HG03442 (cell line): ENCODE measurements at regions not wholly inside any gene's neighbourhood (a gene's known extent, or its start where the extent isn't known, plus 50 kb on each side); places are given as distances from the start of the nearest gene placed in this dataset.

Experiments
- ATAC-seq: cut with Tn5 transposase; IDR thresholded peaks from one replicate; pipeline ENCODE4 v1.9.1; 2021; ENCODE audit warnings: mild to moderate bottlenecking, moderate library complexity; ENCODE audit not compliant: unreplicated experiment

DNA sequence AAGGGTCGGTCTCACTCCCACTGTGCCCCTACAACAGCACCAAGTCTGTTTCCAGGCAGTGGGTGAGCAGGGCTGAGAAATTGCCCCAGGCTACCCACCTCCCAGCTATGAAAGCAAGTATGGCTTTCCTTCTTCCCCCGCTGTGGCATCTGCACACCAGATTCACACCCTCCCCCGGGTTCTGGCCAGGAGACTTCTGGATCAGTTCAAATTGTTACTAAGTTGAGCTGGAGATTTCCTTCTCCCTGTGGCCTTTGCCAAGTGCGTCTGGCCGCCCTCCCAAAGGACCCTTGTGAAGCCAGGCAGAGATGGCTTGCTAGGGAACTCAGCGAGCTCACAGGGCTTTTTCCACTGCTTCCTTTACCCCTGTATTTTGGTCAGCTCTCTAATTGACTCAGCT lies 555.4 kb downstream of the SH2D4B start:
- ATAC-seq: no peak

DNA sequence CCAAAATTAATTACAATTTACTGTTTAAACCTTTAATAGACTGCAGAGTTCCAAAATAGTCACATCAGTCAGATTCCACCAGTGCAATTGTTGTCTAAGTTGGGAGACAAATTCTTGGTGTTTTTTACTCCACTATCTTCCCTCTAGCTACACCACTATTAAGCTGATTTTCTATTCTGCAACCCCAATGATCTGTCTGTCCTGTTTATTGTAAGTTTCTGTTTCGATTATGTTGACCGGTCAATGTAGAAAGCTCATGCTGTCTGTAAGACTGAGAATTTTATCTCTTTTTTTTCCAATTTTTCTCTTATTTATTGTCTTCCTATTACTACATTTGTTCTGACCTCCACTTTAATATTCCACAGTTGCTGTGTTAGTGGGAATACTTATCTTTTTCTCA lies 557.5 kb downstream of the SH2D4B start:
- ATAC-seq: no peak

DNA sequence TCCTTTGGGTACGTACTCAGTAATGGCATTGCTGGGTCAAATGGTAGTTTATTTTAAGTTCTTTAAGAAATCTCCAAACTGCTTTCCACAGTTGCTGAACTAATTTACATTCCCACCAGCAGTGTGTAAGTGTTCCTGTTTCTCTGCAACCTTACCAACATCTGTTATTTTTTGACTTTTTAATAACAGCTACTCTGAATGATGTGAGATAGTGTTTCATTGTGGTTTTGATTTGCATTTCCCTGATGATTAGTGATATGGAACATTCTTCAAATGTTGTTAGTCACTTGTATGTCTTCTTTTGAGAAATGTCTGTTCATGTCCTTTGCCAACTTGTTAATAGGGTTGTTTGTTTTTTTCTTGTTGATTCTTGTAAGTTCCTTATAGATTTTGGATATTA lies 558.9 kb downstream of the SH2D4B start:
- no peak for ATAC-seq

DNA sequence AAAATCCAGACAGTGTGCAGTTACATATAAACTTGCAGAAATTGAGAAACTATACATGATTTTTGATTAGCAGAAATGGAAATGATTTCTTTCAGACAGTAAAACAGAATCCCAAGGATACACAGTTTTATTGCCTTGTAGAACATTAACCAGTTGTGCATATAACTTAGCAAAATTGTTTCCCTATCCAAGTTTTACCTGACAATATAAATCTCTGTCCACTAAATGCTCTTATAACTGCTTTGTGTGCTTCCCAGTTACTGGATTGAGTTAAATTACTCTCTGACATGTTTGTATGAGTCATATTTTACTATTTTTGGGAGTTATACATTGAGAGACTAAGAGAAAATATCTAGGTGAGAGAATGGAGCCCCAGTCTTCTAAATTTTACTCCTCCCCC lies 563.4 kb downstream of the SH2D4B start:
- ATAC-seq: no peak

DNA sequence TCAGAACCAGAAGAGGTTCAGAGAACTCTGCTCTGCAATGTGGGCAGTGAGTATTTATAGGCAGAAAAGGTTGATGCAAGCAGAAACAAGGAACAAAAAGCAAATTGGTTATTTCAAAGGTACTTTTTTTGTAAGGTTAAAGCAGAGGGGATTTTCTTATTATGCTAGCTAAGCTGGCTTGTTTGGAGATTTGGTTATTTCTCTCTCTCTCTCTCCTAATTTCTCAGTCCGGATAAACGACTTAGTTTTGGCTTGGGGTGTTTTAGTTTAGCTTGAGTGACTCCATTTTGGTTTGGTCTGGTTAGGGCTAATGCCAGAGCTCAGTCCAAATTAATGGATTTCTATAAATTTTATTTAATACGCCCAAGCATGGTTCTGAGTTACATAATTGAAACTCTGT lies 566.8 kb downstream of the SH2D4B start:
- no peak for ATAC-seq

DNA sequence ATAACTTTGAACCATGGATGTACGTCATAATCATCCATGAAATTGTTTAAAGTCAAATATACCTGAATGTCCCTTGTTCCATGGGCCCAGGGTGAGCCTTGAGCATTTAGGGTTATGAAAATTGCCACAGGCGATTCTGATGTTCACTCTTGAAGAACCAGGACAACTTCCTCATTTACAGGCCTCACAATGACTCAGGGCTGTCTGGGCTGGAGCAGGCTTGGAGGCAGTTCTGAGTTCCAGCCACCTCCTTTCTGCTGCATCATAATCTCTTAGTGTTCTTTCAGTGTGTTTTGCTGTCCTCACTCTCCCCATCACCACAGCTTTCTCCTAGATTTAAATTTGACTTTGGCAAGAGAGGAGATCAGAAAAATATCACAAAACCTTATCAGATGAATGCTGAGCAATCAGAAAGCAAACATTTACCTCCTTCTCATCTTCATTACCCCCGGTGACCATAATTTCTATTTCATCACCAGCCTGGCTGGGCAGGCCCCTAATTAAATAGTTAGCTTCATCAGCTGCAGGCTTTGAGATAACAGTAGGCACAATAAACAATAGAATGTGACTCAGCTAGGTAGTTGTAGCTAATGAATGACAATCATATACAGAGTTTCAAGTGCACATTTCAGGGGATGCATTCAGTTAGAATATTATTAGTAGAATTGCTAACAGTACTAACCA lies 571.0 kb downstream of the SH2D4B start:
- ATAC-seq: peak; percentile 86

DNA sequence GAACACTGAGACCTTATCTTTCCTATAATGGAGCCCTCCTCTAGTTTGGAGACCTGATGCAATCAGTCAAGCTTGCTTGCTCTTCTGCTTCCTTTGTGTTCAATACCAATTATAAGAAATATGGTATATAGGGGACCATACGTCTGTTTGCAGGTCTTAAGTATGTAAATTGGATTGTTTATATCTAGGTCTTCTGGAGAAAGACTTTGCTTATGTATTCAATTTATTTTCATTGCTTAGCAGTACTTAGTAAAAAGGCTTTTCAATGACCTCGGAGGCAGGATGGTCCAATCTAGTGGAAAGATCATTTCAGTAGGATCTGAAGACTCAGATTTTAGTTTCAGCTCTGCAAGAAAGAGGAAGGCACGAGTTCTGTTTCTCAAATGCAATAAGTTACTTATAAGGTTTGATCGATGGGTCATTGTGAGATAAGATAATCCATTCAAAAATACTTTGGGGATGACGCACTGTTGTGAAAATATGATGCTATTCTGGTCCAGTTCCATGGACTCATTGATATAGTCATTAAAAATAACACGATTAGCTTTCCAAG lies 571.6 kb downstream of the SH2D4B start:
- no peak for ATAC-seq

DNA sequence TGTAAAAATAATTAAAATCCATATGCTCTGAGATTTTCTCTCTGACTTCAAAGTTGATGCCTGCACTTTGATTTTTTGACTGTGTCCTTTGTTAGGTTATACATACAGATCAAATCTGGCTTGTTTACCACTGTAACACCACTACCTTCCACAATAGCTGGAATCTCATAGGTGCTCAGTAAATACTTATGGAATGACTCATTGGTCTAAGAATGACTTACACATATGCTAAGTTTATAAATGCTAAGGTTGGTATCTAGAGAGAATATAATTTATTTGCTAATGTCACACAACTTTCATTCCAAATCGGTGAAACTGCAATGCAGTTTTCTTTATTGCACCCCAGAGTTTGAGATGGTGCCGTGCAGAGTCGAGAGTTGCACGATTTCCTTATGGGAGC lies 578.5 kb downstream of the SH2D4B start:
- ATAC-seq: peak; percentile 45

DNA sequence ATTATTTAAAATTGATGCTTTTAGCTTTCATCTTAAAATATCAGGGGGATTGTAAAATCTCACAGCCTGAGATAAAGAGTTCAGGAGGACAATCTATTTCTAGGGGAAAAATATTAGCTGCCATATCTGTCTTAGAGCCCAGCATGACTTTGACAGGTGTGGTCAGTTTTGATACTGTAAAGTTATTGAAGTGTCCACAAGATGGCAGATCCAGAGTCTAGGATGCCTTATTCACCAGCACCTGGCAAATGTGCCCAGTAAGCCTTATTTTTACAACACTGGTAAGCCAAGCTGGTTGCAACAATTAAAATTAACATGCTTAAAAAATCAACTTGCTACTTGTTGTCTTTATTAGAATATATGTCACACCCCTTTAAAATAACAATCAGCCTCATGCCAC lies 579.3 kb downstream of the SH2D4B start:
- no peak for ATAC-seq

DNA sequence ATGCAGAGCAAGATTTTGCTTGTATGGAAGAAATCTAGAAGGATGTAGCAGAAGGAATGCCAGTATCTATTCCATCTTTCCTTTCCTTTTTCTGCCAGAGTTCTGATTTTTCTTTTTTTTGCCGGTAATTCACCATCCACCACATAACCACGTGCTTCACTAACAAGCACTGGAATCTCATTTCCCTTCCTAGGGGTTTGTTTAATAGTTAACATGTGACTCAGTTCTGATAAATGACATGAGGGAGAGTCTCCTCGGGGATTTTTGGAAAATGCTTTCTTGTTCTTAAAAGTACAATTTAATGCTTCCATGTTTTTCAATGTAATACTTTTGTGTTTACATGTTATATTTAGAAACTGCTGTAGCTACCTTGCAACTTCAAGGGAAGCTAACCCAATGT lies 590.2 kb downstream of the SH2D4B start:
- ATAC-seq: no peak

DNA sequence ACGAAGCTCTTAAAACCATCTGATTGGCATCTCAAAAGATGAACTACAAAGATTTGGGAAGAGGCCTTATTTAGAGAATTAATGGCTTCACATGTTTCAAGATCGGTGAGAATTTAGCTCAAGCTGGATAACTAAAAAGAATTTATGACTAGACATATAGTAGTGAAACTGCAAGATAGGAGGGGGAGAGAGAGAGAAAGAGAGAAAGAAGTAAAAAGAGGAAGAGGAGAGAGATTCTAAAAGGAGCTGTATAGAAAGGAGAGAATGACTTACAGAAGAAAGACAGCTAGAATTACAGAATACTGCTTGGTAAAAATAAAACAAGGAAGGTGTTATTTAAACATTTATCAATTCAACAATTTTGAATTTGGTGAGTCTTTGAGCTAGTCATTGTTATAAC lies 592.3 kb downstream of the SH2D4B start:
- ATAC-seq: no peak

DNA sequence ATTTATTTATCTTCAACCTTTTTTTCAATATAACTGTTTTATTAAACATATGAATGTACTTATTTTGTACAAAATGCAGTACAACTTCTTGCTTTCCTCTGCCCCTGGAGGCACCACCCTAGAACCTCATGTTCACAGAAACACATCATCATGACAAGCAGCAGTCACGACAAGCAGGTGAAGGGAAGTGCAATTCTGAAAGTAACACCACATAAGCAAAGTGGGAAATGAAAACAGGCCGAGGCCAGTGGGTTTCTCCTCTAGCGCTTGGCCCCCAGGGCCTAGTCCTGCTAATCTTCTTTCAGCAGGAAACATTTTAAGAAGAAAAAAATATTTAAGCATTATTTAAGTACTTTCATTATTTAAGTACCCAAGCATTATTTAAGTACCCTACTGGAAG lies 598.1 kb downstream of the SH2D4B start:
- ATAC-seq: peak; percentile 90

DNA sequence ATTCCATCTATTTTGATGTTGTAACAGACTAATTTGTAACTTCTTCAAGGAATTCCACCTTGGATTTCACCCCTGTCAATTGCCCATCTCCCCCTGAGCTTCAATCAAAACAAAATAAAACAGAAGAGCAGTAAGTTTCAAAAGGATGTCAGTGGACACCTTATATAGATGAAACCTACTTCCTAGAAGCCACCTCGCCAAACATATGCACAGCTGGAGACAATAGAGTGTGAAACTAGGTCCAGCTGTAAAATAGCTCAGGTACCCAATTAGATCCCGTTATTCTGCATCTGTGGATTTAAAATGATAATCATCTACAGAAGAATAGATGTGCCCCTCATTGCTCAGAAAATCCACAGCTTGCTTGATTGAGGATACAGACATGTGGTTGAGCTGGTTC lies 598.6 kb downstream of the SH2D4B start:
- peak; percentile 13 for ATAC-seq

DNA sequence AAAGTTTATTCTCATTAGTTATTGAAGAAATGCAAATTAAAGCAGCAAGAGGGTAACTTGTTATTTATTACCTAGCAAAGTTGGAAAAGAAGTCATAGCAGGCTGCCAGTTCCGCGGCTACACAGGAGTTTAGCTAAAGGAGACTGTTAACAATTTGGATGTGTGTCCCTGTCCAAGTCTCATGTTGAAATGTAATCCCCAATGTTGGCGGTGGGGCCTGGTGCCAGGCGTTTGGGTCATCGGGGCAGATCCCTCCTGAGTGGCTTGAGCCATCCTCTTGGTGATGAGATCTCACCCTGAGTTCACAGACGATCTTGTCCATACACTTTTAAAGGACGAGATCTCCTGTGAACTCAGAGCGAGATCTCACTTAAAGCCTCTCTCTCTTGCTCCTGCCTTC lies 608.3 kb downstream of the SH2D4B start:
- no peak for ATAC-seq

DNA sequence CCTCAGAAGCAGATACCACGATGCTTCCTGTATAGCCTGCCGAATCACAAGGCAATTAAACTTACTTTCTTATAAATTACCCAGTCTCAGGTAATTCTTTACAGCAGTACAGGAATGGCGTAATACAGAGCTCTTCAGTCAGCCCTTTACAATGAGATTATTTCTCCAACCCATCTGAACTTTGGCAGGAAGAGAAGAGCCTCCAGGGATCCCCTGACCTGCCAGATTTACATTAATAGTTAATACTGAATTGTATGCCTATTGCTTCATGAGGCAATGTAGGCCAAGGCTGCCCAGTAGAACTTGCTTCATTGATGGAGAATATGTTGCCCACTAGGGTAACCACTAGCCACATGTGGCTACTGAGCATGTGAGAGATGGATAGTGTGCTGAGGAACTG lies 608.7 kb downstream of the SH2D4B start:
- ATAC-seq: no peak

DNA sequence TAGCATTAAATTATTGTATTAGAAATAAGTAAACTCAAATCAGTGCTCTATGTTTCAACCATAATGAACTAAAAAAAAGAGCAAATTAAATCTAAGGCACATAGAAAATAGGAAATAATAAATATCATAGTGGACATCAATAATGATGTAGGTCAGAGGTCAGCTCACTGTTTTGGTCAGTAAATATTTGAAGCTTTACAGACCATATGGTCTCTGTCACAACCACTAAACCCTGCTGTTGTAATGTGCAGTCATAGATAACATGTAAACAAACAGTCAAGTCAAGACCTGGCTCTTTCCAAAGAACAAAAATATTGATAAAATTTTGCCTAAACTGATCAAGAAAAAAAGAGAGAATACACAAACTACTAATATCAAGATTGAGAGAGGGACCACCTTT lies 615.0 kb downstream of the SH2D4B start:
- ATAC-seq: no peak

DNA sequence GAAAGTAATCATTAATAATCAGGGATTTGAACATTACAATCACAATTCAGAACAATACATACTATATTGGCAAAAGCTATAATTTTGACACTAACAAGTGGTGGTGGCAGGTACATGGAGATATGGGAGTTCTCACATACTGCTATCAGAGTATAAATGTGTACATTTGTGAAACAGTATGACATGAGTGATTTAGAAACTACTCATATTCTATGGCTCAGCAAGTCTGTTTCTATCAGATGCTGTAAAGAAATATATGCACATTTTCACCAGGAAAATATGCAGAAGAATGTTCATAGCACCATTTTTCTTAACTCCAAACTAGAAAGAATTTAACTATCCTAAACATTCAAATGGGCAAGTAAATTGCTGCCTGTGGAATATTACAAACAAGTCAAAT lies 620.0 kb downstream of the SH2D4B start:
- no peak for ATAC-seq

DNA sequence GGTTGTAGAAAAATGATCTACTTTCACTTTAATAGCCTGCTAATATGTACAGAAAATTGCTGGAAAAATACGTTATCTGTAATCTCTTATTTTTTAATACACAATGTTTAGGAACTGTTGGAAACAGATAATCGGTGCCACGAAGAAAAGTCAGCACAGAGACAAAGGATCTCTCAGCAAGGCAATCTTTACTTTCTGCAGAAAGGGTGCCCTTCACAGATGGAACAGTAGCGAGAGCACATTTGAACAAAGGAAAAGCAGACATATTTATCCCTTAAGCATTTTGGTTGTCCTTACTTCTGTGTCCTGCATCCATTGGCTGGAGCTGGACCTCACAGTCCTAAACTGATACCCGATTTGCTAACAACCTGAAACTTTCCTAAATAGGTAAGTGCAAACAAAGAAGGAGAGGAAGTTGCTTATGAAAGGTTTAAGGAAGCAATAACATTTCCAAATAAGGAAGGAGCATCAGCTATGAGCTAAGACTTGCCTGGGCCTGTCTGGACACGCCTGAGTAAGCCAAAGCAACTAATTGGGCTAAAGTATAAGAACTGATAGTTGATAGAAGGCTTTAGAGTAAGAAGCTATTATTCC lies 640.0 kb downstream of the SH2D4B start:
- ATAC-seq: no peak

DNA sequence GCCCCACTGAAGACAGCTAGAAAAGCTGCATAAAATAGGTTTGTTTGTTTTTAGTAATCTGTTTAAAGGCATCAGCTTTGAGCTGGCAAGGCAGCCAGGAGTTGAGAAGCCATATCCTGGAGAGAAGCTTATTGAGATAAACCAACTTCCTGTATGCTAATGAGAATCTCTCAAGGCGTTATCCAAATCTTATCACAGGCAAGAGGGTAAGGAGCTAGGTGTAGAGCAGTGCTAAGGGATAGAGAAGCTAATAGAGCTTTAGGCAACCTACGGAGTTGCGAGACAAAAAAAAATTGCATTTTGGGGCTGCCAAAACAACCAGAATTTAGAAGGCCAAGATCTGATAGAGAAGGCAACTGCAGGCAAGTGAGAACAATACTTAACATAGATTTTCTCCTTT lies 641.6 kb downstream of the SH2D4B start:
- no peak for ATAC-seq

DNA sequence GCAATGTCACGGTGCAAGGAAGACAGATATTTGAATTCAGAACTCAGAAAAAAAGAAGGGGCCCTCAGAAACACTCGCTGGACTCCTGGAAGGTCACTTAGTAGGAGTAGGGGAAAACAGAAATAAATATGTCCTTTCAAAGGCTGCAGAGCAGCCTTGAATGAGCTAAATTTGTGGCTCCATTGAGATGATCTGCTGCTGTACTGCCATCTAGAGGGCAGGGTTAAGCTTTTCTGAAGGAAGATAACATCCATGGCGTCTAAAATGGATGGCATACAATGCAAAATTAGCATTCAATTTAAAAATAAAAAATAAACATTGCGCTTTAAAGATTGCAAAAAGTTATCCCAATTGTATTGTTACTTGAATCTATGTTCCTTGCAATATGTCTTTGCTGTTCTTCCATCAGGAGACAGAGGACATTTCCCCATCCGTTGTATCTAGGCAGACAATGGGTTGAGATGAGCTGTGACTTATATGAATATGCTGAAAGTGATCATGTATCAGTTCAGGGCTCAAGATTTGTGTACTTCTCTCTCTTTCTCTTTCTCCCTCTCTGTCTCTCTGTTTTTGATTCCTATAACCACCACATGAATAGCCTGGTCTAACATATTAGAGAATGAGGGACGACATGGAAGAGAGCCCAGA lies 642.2 kb downstream of the SH2D4B start:
- peak; percentile 74 for ATAC-seq

DNA sequence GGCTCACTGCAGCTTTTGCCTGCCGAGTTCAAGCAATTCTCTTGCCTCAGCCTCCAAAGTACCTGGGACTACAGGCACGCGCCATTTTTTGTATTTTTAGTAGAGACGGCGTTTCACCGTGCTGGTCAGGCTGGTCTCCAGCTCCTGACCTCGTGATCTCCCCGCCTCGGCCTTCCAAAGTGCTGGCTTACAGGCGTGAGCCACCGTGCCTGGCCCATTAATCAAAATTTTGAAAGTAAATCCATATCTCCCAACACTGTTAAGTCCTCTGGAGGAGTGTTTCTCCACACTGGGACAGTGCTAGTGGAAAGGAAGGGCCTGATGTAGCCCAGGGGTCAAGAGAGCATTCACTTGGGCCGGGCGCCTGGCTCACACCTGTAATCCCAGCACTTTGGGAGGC lies 644.6 kb downstream of the SH2D4B start:
- ATAC-seq: no peak

DNA sequence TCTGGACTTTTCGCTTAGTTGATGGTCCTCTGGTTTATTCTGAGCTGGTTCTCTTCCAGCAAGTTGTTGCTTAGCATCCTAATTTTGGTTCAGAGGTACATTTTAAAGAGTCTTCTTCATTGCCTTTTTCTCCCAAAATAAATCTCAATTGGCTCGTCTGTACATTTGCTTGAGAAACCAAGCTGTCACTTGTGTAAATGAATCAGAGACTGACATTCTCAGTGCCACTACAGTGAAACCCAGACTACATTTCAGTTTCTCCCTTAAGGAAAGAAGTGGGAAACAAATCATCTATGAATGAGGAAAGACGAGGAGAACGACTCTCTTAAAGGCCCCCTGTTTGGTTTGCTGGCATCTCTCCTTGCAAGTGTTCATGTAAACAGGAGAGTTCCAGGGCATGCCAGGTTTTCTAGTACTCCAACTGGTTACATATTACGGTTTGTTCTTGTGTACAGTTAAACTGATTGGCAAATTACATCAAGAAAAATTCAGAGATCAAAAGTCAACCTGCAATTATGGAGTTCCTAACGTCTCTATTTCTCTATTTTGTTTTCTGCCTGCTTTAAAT lies 654.6 kb downstream of the SH2D4B start:
- no peak for ATAC-seq
